ENCODE measurements at regions not wholly inside any gene's neighbourhood (a gene's known extent, or its start where the extent isn't known, plus 50 kb on each side); places are given as distances from the start of the nearest gene placed in this dataset.

- Histone ChIP-seq H4K20me1 (replicated peaks; ENCODE audit: insufficient read depth) (no peaks in the 10 kb centered on the region), H3K27ac (ENCODE audit: low read depth) (no peak overlapping the region), H3K79me2 (replicated peaks; ENCODE audit: insufficient read depth) (no peaks in the 10 kb centered on the region), H3K4me3 (no peak overlapping the region), H3K4me2 (no peak overlapping the region), H3K9me2 (ENCODE audit: insufficient read depth) (peaks cover 6% of the 10 kb centered on the region; the same call in 1 of the 2 replicates), H3K36me3 (ENCODE audit: insufficient read depth) (no peaks in the 10 kb centered on the region), H3K4me1 (ENCODE audit: insufficient read depth) (peaks cover 19% of the 10 kb centered on the region), H3K27me3 (ENCODE audit: insufficient read depth) (no peaks in the 10 kb centered on the region), H2AFZ (no peak overlapping the region), H3F3A (replicated peaks; ENCODE audit: low read depth) (no peaks in the 10 kb centered on the region)
- ATAC-seq = no peak
- H3K4me1 Mint-ChIP-seq = peaks cover 15% of the 10 kb centered on the region
- H3K9me3 Mint-ChIP-seq = peaks cover 11% of the 10 kb centered on the region
- H3K36me3 Mint-ChIP-seq (ENCODE audit: low read depth) = peaks cover 4% of the 10 kb centered on the region; the same call in 1 of the 3 replicates
- DNase-seq (ENCODE audit: low spot score) = no peak
- H3K27ac Mint-ChIP-seq = no peak overlapping the region
- no peak overlapping the region for H3K4me3 Mint-ChIP-seq
- TF ChIP-seq ZNF462 (CRISPR knock-in tag; IDR thresholded peaks at IDR 0.05) (no peak), ETS1 (IDR thresholded peaks at IDR 0.05) (no peak), JUNB (IDR thresholded peaks at IDR 0.05; ENCODE audit: unreplicated experiment) (no peak), REST (IDR thresholded peaks at IDR 0.05; ENCODE audit: unreplicated experiment) (no peak), POLR2AphosphoS5 (IDR thresholded peaks at IDR 0.05; ENCODE audit: low read depth) (no peak), EZH2phosphoT487 (IDR thresholded peaks at IDR 0.05; ENCODE audit: unreplicated experiment) (no peak), ZNF114 (CRISPR knock-in tag; IDR thresholded peaks at IDR 0.05) (no peak), CREB1 (CRISPR knock-in tag; IDR thresholded peaks at IDR 0.05; ENCODE audit: low read depth) (no peak), EZH2 (IDR thresholded peaks at IDR 0.05; ENCODE audit: low read depth, unreplicated experiment) (no peak), ZNF331 (CRISPR knock-in tag; IDR thresholded peaks at IDR 0.05; ENCODE audit: low read depth) (no peak), STAT1 (IDR thresholded peaks at IDR 0.05; ENCODE audit: unreplicated experiment) (no peak), CTCF (conservative IDR thresholded peaks at IDR 0.05; ENCODE audit: low read depth in 2 of 2) (no peak), NANOG (IDR thresholded peaks at IDR 0.05; ENCODE audit: borderline replicate concordance) (no peak)
- no peaks in the 10 kb centered on the region for H3K27me3 Mint-ChIP-seq (ENCODE audit: insufficient read depth, low read depth, poor library complexity)
Measured at GRCh38 chr6:14353798-14354197, 236.2 kb downstream of the CD83 start.
